K562 (cell line): ENCODE measurements at regions not wholly inside any gene's neighbourhood (a gene's known extent, or its start where the extent isn't known, plus 50 kb on each side); places are given as distances from the start of the nearest gene placed in this dataset.

Source experiments
- ATAC-seq: fragments of 200-7000 bp; cut with Tn5 transposase; 3 replicates; pipeline ENCODE4 v1.9.1; 2020; ENCODE audit warnings: moderate library complexity
- BruUV-seq: library from RNA; stranded (reverse); fragments of 400-500 nt; replicated peaks from 2 replicates; lab custom pipeline; 2021; lab: Mats Ljungman, UMichigan
- CTCF ChIA-PET: fragments of 300-600 bp; formaldehyde crosslinking; extraction: SDS; loops from one replicate; lab custom pipeline; 2021; ENCODE audit warnings: low intra/inter-chr PET ratio; lab: Yijun Ruan, JAX
- POLR2A ChIA-PET: fragments of 300-600, 350-650 bp; sonication (Branson Sonifier 250); formaldehyde crosslinking; extraction: SDS; loops from one replicate; lab custom pipeline; 2021; ENCODE audit warnings: antibody characterized with exemption, inconsistent platforms; lab: Yijun Ruan, JAX
- DNase-seq, 4 experiments: peaks; one replicate each; pipeline versions ENCODE4 v3.0.0 to v3.0.0-alpha.2; 2011 to 2018; ENCODE audit warnings: low spot score in 3 of 4, mixed read lengths in 3 of 4; ENCODE audit errors: extremely low read depth in 1 of 4
- FAIRE-seq: peaks from 2 replicates; lab custom pipeline; 2011; peaks lifted over from hg19 to GRCh38; lab: Jason Lieb, UNC
- H2AFZ ChIP-seq: 2 replicates; pipeline ENCODE4 v1.6.0; 2011; ENCODE audit warnings: low read depth, low read length, control low read depth, inconsistent platforms
- H3K27ac ChIP-seq: fragments of 200-600 bp; 3 replicates; pipeline ENCODE4 v1.8.0; 2011; ENCODE audit warnings: low read depth, mild to moderate bottlenecking, control low read depth, inconsistent platforms, low read length, moderate library complexity, mixed read lengths; ENCODE audit errors: extremely low read depth
- H3K27me3 ChIP-seq, 2 experiments: fragments of 300-600 bp in 1 of 2; 2 replicates in 1 of 2; 3 replicates in 1 of 2; pipeline versions ENCODE4 v1.6.0 to v1.8.0; 2011; ENCODE audit warnings: inconsistent platforms in 2 of 2, low read length in 2 of 2, mild to moderate bottlenecking in 1 of 2, mixed read lengths in 1 of 2, moderate library complexity in 1 of 2; ENCODE audit not compliant: control insufficient read depth in 2 of 2, insufficient read depth in 2 of 2
- H3K36me3 ChIP-seq: fragments of 300-600 bp; 3 replicates; pipeline ENCODE4 v1.8.0; 2011; ENCODE audit warnings: mild to moderate bottlenecking, low read length, inconsistent platforms; ENCODE audit not compliant: control insufficient read depth, insufficient read depth
- H3K4me1 ChIP-seq, 2 experiments: fragments of 200-600 bp in 1 of 2; replicated peaks in 1 of 2; 2 replicates in 1 of 2; 3 replicates in 1 of 2; pipeline versions ENCODE4 v1.5.1 to v1.8.0; 2011; ENCODE audit warnings: inconsistent platforms in 2 of 2, low read length in 2 of 2, mild to moderate bottlenecking in 1 of 2, mixed read lengths in 1 of 2, moderate library complexity in 1 of 2; ENCODE audit not compliant: control insufficient read depth in 2 of 2, insufficient read depth in 2 of 2
- H3K4me2 ChIP-seq: 2 replicates; pipeline ENCODE4 v1.6.1; 2011; ENCODE audit warnings: low read length, control low read depth, inconsistent platforms, mixed read lengths; ENCODE audit not compliant: insufficient read depth
- H3K4me3 ChIP-seq: fragments of 200-600 bp; sonication (generic), shearing (Covaris generic); 2 replicates; pipeline ENCODE4 v1.5.1; 2016; ENCODE audit warnings: control low read depth, inconsistent platforms
- H3K79me2 ChIP-seq: fragments of 200-600 bp; 3 replicates; pipeline ENCODE4 v1.8.0; 2011; ENCODE audit warnings: low read length, inconsistent platforms; ENCODE audit not compliant: control insufficient read depth, insufficient read depth
- H3K9ac ChIP-seq, 2 experiments: 2 replicates each; pipeline versions ENCODE4 v1.6.0 to v1.6.1; 2011; ENCODE audit warnings: low read depth in 2 of 2, low read length in 2 of 2, control low read depth in 1 of 2, inconsistent platforms in 1 of 2, mild to moderate bottlenecking in 1 of 2, mixed read lengths in 1 of 2; ENCODE audit not compliant: insufficient read depth in 1 of 2
- H3K9me1 ChIP-seq: one replicate; pipeline ENCODE4 v1.6.0; 2011; ENCODE audit warnings: inconsistent platforms, mild to moderate bottlenecking, low read length, moderate library complexity; ENCODE audit not compliant: control insufficient read depth, insufficient read depth
- H3K9me3 ChIP-seq: replicated peaks from 2 replicates; pipeline ENCODE4 v1.5.1; 2011; ENCODE audit warnings: low read depth, low read length, inconsistent platforms; ENCODE audit not compliant: control insufficient read depth, insufficient read depth
- H4K20me1 ChIP-seq: replicated peaks from 2 replicates; pipeline ENCODE4 v1.6.1; 2011; ENCODE audit warnings: low read length, inconsistent platforms, mixed read lengths; ENCODE audit not compliant: control insufficient read depth, insufficient read depth
- COPS2 ChIP-seq: fragments of 450-650 bp; conservative IDR thresholded peaks from 2 replicates; pipeline ENCODE4 v1.6.1; 2016; ENCODE audit warnings: mild to moderate bottlenecking, moderate library complexity
- MTF1 ChIP-seq: fragments of 250-450 bp; sonication (Bioruptor Pico); IDR thresholded peaks from 2 replicates; pipeline ENCODE4 v1.9.0; 2021; ENCODE audit warnings: moderate library complexity, mild to moderate bottlenecking, inconsistent platforms, borderline replicate concordance
- POLR3G ChIP-seq: IDR thresholded peaks from 2 replicates; pipeline ENCODE4 v1.6.1; 2011; ENCODE audit not compliant: insufficient read length, insufficient replicate concordance; ENCODE audit errors: extremely low read depth
- WGBS: fragments of 100-300 bp; shearing (Covaris generic); methylation state at CpG from one replicate; pipeline ENCODE4 v1.1.6; 2016; ENCODE audit warnings: low coverage, mixed read lengths; ENCODE audit not compliant: insufficient coverage; ENCODE audit errors: missing lambda C conversion rate; 5-methylcytosine and 5-hydroxymethylcytosine counted together
- in situ Hi-C: fragments of 300-500 bp; cut with MboI; formaldehyde crosslinking; loops from 4 replicates; pipeline ENCODE4 v1.15.0; 2018; ENCODE audit warnings: inconsistent platforms, mixed read lengths
- intact Hi-C: fragments of 100-400 bp; cut with micrococcal nuclease; formaldehyde crosslinking; loops from 2 replicates; pipeline ENCODE4 v1.14.2; 2022
- TF ChIP-seq, protein P1 (sequence below): fragments of 200-600 bp; sonication (generic); IDR thresholded peaks from one replicate; pipeline ENCODE4 v1.6.1; 2012; ENCODE audit warnings: mild to moderate bottlenecking, low read depth, low read length, inconsistent platforms

DNA sequence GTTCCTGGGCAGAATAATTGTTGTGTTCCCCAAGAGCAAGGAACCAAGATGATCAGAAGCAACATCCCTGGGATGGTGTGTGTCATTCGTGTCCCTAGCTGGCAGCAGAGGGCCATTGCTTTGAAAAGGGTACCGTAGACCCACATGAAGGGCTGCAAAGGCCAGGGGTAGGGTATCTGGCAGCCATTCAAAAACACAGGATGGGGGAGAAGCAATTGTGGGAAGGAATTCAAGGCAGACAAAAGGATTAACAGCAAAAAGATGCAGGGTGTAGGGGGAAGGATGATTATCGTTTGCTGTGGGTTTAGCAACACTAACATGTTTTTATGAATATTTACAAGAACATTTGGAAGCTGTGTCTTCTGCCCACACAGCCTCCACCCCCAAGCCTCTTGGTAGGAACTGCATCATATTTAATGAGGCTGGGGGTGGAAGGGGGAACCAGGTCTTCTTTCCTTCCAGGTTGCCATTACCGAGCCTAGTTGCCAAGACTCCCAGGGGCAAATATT is 169.0 kb upstream of the G2E3 start:
- no TSS peak for BruUV-seq
- POLR2A ChIA-PET: no interaction called here
- no peaks in the 10 kb centered on the region for H3K9me3 ChIP-seq
- 9% methylated on average over 4 of the region's 4 CpGs for WGBS
- TF ChIP-seq MTF1 (CRISPR knock-in tag) (no peak), POLR3G (no peak), COPS2 (no peak)
- TF ChIP-seq, protein P1, sequence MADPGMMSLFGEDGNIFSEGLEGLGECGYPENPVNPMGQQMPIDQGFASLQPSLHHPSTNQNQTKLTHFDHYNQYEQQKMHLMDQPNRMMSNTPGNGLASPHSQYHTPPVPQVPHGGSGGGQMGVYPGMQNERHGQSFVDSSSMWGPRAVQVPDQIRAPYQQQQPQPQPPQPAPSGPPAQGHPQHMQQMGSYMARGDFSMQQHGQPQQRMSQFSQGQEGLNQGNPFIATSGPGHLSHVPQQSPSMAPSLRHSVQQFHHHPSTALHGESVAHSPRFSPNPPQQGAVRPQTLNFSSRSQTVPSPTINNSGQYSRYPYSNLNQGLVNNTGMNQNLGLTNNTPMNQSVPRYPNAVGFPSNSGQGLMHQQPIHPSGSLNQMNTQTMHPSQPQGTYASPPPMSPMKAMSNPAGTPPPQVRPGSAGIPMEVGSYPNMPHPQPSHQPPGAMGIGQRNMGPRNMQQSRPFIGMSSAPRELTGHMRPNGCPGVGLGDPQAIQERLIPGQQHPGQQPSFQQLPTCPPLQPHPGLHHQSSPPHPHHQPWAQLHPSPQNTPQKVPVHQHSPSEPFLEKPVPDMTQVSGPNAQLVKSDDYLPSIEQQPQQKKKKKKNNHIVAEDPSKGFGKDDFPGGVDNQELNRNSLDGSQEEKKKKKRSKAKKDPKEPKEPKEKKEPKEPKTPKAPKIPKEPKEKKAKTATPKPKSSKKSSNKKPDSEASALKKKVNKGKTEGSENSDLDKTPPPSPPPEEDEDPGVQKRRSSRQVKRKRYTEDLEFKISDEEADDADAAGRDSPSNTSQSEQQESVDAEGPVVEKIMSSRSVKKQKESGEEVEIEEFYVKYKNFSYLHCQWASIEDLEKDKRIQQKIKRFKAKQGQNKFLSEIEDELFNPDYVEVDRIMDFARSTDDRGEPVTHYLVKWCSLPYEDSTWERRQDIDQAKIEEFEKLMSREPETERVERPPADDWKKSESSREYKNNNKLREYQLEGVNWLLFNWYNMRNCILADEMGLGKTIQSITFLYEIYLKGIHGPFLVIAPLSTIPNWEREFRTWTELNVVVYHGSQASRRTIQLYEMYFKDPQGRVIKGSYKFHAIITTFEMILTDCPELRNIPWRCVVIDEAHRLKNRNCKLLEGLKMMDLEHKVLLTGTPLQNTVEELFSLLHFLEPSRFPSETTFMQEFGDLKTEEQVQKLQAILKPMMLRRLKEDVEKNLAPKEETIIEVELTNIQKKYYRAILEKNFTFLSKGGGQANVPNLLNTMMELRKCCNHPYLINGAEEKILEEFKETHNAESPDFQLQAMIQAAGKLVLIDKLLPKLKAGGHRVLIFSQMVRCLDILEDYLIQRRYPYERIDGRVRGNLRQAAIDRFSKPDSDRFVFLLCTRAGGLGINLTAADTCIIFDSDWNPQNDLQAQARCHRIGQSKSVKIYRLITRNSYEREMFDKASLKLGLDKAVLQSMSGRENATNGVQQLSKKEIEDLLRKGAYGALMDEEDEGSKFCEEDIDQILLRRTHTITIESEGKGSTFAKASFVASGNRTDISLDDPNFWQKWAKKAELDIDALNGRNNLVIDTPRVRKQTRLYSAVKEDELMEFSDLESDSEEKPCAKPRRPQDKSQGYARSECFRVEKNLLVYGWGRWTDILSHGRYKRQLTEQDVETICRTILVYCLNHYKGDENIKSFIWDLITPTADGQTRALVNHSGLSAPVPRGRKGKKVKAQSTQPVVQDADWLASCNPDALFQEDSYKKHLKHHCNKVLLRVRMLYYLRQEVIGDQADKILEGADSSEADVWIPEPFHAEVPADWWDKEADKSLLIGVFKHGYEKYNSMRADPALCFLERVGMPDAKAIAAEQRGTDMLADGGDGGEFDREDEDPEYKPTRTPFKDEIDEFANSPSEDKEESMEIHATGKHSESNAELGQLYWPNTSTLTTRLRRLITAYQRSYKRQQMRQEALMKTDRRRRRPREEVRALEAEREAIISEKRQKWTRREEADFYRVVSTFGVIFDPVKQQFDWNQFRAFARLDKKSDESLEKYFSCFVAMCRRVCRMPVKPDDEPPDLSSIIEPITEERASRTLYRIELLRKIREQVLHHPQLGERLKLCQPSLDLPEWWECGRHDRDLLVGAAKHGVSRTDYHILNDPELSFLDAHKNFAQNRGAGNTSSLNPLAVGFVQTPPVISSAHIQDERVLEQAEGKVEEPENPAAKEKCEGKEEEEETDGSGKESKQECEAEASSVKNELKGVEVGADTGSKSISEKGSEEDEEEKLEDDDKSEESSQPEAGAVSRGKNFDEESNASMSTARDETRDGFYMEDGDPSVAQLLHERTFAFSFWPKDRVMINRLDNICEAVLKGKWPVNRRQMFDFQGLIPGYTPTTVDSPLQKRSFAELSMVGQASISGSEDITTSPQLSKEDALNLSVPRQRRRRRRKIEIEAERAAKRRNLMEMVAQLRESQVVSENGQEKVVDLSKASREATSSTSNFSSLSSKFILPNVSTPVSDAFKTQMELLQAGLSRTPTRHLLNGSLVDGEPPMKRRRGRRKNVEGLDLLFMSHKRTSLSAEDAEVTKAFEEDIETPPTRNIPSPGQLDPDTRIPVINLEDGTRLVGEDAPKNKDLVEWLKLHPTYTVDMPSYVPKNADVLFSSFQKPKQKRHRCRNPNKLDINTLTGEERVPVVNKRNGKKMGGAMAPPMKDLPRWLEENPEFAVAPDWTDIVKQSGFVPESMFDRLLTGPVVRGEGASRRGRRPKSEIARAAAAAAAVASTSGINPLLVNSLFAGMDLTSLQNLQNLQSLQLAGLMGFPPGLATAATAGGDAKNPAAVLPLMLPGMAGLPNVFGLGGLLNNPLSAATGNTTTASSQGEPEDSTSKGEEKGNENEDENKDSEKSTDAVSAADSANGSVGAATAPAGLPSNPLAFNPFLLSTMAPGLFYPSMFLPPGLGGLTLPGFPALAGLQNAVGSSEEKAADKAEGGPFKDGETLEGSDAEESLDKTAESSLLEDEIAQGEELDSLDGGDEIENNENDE: no peak
- H3K4me3 ChIP-seq: no peak overlapping the region
- no peak overlapping the region for H3K4me2 ChIP-seq
- H4K20me1 ChIP-seq: no peaks in the 10 kb centered on the region
- H3K4me1 ChIP-seq: no peaks in the 10 kb centered on the region; a peak in 1 of 5 replicates
- in situ Hi-C loops (no loop called here), intact Hi-C loops (no loop called here)
- FAIRE-seq: no peak
- CTCF ChIA-PET: no interaction called here
- H3K27ac ChIP-seq: no peak overlapping the region
- H3K27me3 ChIP-seq: no peaks in the 10 kb centered on the region
- no peak for ATAC-seq
- no peaks in the 10 kb centered on the region for H3K9me1 ChIP-seq
- no peaks in the 10 kb centered on the region for H3K36me3 ChIP-seq
- H2AFZ ChIP-seq: no peak overlapping the region
- no peaks in the 10 kb centered on the region for H3K79me2 ChIP-seq
- no peak for DNase-seq
- no peak overlapping the region for H3K9ac ChIP-seq
